Parathyroid adenoma (tissue), 2 donors: ENCODE measurements at regions not wholly inside any gene's neighbourhood (a gene's known extent, or its start where the extent isn't known, plus 50 kb on each side); places are given as distances from the start of the nearest gene placed in this dataset.

Experiments used
- H2AFZ ChIP-seq: fragments of 300-600 bp; sonication (generic); one replicate; pipeline ENCODE4 v1.7.0; 2017; ENCODE audit warnings: antibody characterized with exemption, mild to moderate bottlenecking
- H3K27ac ChIP-seq: fragments of 300-600 bp; sonication (generic); one replicate; pipeline ENCODE4 v1.7.0; 2017
- H3K27me3 ChIP-seq: fragments of 300-600 bp; sonication (generic); one replicate; pipeline ENCODE4 v1.7.0; 2017; ENCODE audit warnings: low read length; ENCODE audit not compliant: control insufficient read depth, insufficient read depth
- H3K36me3 ChIP-seq: fragments of 300-600 bp; sonication (generic); one replicate; pipeline ENCODE4 v1.7.0; 2017; ENCODE audit warnings: low read length; ENCODE audit not compliant: control insufficient read depth, insufficient read depth
- H3K4me1 ChIP-seq: fragments of 300-600 bp; sonication (generic); one replicate; pipeline ENCODE4 v1.7.0; 2017; ENCODE audit warnings: control low read depth
- H3K4me2 ChIP-seq: fragments of 300-600 bp; sonication (generic); one replicate; pipeline ENCODE4 v1.7.0; 2017; ENCODE audit warnings: low read length
- H3K4me3 ChIP-seq: fragments of 300-600 bp; sonication (generic); one replicate; pipeline ENCODE4 v1.7.0; 2017; ENCODE audit warnings: low read depth, low read length
- H3K79me2 ChIP-seq: fragments of 300-600 bp; sonication (generic); one replicate; pipeline ENCODE4 v1.7.0; 2017; ENCODE audit warnings: control low read depth
- H3K9ac ChIP-seq: fragments of 300-600 bp; sonication (generic); one replicate; pipeline ENCODE4 v1.7.0; 2017; ENCODE audit warnings: mild to moderate bottlenecking
- H3K9me3 ChIP-seq: fragments of 300-600 bp; sonication (generic); one replicate; pipeline ENCODE4 v1.7.0; 2017; ENCODE audit warnings: low read length; ENCODE audit not compliant: control insufficient read depth
- CTCF ChIP-seq: fragments of 300-600 bp; sonication (generic); IDR thresholded peaks from one replicate; pipeline ENCODE4 v1.7.0; 2017; ENCODE audit warnings: antibody characterized with exemption, mild to moderate bottlenecking
- donor health status: primary hyperparathyroidism.

- H3K4me3 ChIP-seq, result no peak overlapping the region
- no peaks in the 10 kb centered on the region for H3K36me3 ChIP-seq
- H2AFZ ChIP-seq, result no peak overlapping the region
- H3K9ac ChIP-seq, result no peak overlapping the region
- H3K27me3 ChIP-seq, result no peaks in the 10 kb centered on the region
- no peaks in the 10 kb centered on the region for H3K9me3 ChIP-seq
- H3K4me2 ChIP-seq, result no peak overlapping the region
- H3K79me2 ChIP-seq, result no peaks in the 10 kb centered on the region
- H3K4me1 ChIP-seq, result no peaks in the 10 kb centered on the region
- H3K27ac ChIP-seq, result no peak overlapping the region
- TF ChIP-seq CTCF, result no peak
Measured at GRCh38 chr12:116400636-116401372, 123.3 kb upstream of the MED13L start.

- TF ChIP-seq CTCF, result no peak
- Histone ChIP-seq H2AFZ (no peak overlapping the region), H3K4me2 (no peak overlapping the region), H3K4me3 (no peak overlapping the region), H3K9me3 (no peaks in the 10 kb centered on the region), H3K36me3 (no peaks in the 10 kb centered on the region), H3K79me2 (no peaks in the 10 kb centered on the region), H3K27ac (no peak overlapping the region), H3K9ac (no peak overlapping the region), H3K4me1 (no peaks in the 10 kb centered on the region), H3K27me3 (no peaks in the 10 kb centered on the region)
Measured at GRCh38 chr12:116401565-116401964, 124.1 kb upstream of the MED13L start.

DNA sequence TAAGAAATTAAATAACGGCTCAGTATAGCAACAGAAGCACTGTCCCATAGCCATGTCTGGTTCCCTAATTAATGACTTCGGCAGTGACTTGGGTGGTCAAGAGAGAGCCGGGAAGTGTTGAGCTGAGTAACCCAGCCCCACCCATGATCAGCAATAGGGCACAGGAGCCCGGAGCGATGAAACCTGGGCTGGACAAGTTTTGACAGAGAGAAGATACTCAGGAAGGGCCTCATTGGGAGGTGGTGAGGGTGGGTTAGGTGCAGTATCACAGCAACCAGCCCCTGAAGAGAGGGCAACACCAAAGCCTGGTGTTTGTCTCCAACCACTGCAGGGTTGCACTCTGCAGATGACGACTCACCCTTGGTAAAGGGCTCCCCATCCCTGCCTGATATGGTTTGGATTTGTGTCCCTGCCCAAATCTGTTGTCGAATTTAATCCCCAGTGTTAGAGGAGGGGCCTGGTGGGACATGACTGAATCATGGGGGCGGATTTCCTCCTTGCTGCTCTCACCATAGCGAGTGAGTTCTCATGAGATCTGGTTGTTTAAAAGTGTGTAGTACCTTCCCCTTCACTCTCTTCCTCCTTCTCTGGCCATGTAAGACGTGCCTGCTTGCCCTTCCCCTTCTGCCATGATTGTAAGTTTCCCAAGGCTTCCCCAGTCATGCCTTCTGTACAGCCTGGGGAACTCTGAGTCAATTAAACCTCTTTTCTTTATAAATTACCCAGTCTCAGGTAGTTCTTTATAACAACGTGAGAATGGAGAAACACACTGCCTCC is 124.9 kb upstream of the MED13L start:
- no peaks in the 10 kb centered on the region for H3K36me3 ChIP-seq
- no peak overlapping the region for H2AFZ ChIP-seq
- H3K27ac ChIP-seq, result no peak overlapping the region
- no peak overlapping the region for H3K9ac ChIP-seq
- TF ChIP-seq CTCF, result no peak
- no peak overlapping the region for H3K4me3 ChIP-seq
- no peaks in the 10 kb centered on the region for H3K27me3 ChIP-seq
- no peaks in the 10 kb centered on the region for H3K4me1 ChIP-seq
- no peak overlapping the region for H3K4me2 ChIP-seq
- H3K9me3 ChIP-seq, result no peaks in the 10 kb centered on the region
- H3K79me2 ChIP-seq, result no peaks in the 10 kb centered on the region

- H3K4me1 ChIP-seq, result no peaks in the 10 kb centered on the region
- H2AFZ ChIP-seq, result no peak overlapping the region
- H3K9ac ChIP-seq, result no peak overlapping the region
- H3K4me3 ChIP-seq, result no peak overlapping the region
- TF ChIP-seq CTCF, result no peak
- no peaks in the 10 kb centered on the region for H3K9me3 ChIP-seq
- H3K27me3 ChIP-seq, result no peaks in the 10 kb centered on the region
- no peaks in the 10 kb centered on the region for H3K79me2 ChIP-seq
- H3K36me3 ChIP-seq, result no peaks in the 10 kb centered on the region
- no peak overlapping the region for H3K4me2 ChIP-seq
- no peak overlapping the region for H3K27ac ChIP-seq
Measured at GRCh38 chr12:116403546-116403945, 126.1 kb upstream of the MED13L start.
